ENCODE measurements at regions not wholly inside any gene's neighbourhood (a gene's known extent, or its start where the extent isn't known, plus 50 kb on each side); places are given as distances from the start of the nearest gene placed in this dataset.
A peak's percentile ranks its signal among the peaks of the same experiment; 100 is the strongest.

- H3K9me3 ChIP-seq (ENCODE audit: control insufficient read depth in 1 of 2, low read length in 2 of 2): no peaks in the 10 kb centered on the region
- H3K4me1 Mint-ChIP-seq: peaks cover 32 to 62% (median 47%) of the 10 kb centered on the region in 4 donors
- H3K27me3 ChIP-seq (ENCODE audit: insufficient read depth, low read length): no peaks in the 10 kb centered on the region
- peaks cover 7 to 16% of the 10 kb centered on the region in 2 donors for H3K36me3 Mint-ChIP-seq
- peak overlapping the region in 1 of 8 donors; percentile 18 for H3K4me3 Mint-ChIP-seq
- DNase-seq: no peak
- POLR2A ChIA-PET (ENCODE audit: partially characterized antibody): interaction anchor here (0.8 to 22.0 kb wide), 4 partner anchors 9 to 96 kb away, joined by 3 to 675 read pairs (median 34); partner anchors contain the start of gene IKZF1
- H3K27ac ChIP-seq (ENCODE audit: low read depth, low read length): no peak overlapping the region
- H3K36me3 ChIP-seq (ENCODE audit: insufficient read depth, low read length): no peaks in the 10 kb centered on the region
- intact Hi-C loops (cut with micrococcal nuclease): no loop called here
- CTCF ChIA-PET (ENCODE audit: partially characterized antibody): no interaction called here
- H3K4me1 ChIP-seq (ENCODE audit: insufficient read depth, low read length): peaks cover 41% of the 10 kb centered on the region
- peak overlapping the region in 3 of 7 donors; percentile 6 to 64 (median 46) for H3K27ac Mint-ChIP-seq
- H3K27me3 Mint-ChIP-seq: no peaks in the 10 kb centered on the region
- H3K9me3 Mint-ChIP-seq: peaks cover 5 to 31% (median 17%) of the 10 kb centered on the region in 8 donors
- no peak overlapping the region for H3K4me3 ChIP-seq (ENCODE audit: low read length in 2 of 2)
Measured at GRCh38 chr7:50217821-50218281, 86.7 kb upstream of the IKZF1 start.

DNA sequence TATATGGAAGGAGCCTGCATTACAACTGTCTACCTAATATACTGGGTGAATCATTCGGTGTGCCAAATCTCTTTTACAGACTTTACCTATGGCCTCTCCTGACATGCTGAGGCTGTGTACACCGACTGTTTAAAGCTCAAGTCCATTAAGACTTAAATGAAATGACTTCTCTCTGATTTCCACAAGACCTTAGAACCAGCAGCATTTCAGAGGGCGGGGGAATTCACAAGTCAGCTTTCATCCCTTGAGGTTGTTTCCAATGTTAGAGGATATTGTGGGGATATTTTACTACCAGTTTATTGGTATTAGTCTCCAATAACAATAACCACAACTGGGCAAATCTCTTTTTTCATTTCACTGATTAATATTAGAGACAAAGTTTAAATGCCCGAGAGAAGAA lies 87.1 kb upstream of the IKZF1 start:
- intact Hi-C loops (cut with micrococcal nuclease): no loop called here
- no peaks in the 10 kb centered on the region for H3K27me3 ChIP-seq (ENCODE audit: insufficient read depth, low read length)
- H3K9me3 ChIP-seq (ENCODE audit: control insufficient read depth in 1 of 2, low read length in 2 of 2): no peaks in the 10 kb centered on the region
- Mint-ChIP-seq H3K36me3 (peaks cover 6 to 15% of the 10 kb centered on the region in 2 donors), H3K9me3 (peaks cover 5 to 26% (median 15%) of the 10 kb centered on the region in 8 donors), H3K27me3 (no peaks in the 10 kb centered on the region), H3K4me1 (peaks cover 37 to 66% (median 52%) of the 10 kb centered on the region in 4 donors), H3K4me3 (peak overlapping the region in 1 of 8 donors; percentile 20), H3K27ac (peak overlapping the region in 1 of 7 donors; percentile 46)
- ChIA-PET POLR2A (ENCODE audit: partially characterized antibody) (interaction anchor here (1.1 to 22.0 kb wide), 4 partner anchors 9 to 96 kb away, joined by 3 to 675 read pairs (median 34); partner anchors contain the start of gene IKZF1), CTCF (ENCODE audit: partially characterized antibody) (interaction anchor here (1.2 kb wide), 1 partner anchor 11 kb away, joined by 4 read pairs; no protein-coding TSS in a partner anchor)
- peaks cover 45% of the 10 kb centered on the region for H3K4me1 ChIP-seq (ENCODE audit: insufficient read depth, low read length)
- no peak overlapping the region for H3K4me3 ChIP-seq (ENCODE audit: low read length in 2 of 2)
- DNase-seq: no peak
- H3K27ac ChIP-seq (ENCODE audit: low read depth, low read length): no peak overlapping the region
- no peaks in the 10 kb centered on the region for H3K36me3 ChIP-seq (ENCODE audit: insufficient read depth, low read length)

DNA sequence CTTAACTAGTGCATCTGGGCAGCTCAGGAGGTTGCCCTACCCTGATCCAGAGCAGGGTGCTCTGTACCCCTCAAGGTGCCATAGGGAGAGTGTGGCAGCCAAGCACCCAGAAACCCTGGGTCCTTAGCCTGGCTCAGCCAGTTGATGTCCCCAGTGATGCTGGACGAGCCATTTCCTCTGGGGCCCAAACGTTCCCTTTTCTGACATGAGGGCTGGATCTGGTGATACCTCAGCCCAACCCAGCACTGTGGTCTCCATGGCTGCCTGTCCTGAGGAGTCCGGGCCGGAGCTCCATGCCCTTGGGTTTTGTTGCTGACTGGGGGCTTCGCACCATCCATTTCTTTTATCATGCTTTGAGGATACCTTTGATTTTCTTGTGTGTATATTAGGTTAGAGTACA lies 87.9 kb upstream of the IKZF1 start:
- Histone ChIP-seq H3K9me3 (ENCODE audit: control insufficient read depth in 1 of 2, low read length in 2 of 2) (no peaks in the 10 kb centered on the region), H3K27me3 (ENCODE audit: insufficient read depth, low read length) (no peaks in the 10 kb centered on the region), H3K27ac (ENCODE audit: low read depth, low read length) (no peak overlapping the region), H3K4me1 (ENCODE audit: insufficient read depth, low read length) (peaks cover 53% of the 10 kb centered on the region), H3K4me3 (ENCODE audit: low read length in 2 of 2) (no peak overlapping the region), H3K36me3 (ENCODE audit: insufficient read depth, low read length) (no peaks in the 10 kb centered on the region)
- Mint-ChIP-seq H3K27me3 (no peaks in the 10 kb centered on the region), H3K4me3 (no peak overlapping the region), H3K27ac (no peak overlapping the region), H3K4me1 (peaks cover 43 to 74% (median 59%) of the 10 kb centered on the region in 4 donors), H3K9me3 (peaks cover 5 to 18% (median 8%) of the 10 kb centered on the region in 8 donors), H3K36me3 (peaks cover 0 to 14% of the 10 kb centered on the region in 2 donors)
- intact Hi-C loops (cut with micrococcal nuclease): no loop called here
- ChIA-PET CTCF (ENCODE audit: partially characterized antibody) (interaction anchor here (1.2 kb wide), 1 partner anchor 10 kb away, joined by 4 read pairs; no protein-coding TSS in a partner anchor), POLR2A (ENCODE audit: partially characterized antibody) (interaction anchor here (1.1 to 22.0 kb wide), 4 partner anchors 10 to 97 kb away, joined by 3 to 675 read pairs (median 34); partner anchors contain the start of gene IKZF1)
- DNase-seq: no peak

DNA sequence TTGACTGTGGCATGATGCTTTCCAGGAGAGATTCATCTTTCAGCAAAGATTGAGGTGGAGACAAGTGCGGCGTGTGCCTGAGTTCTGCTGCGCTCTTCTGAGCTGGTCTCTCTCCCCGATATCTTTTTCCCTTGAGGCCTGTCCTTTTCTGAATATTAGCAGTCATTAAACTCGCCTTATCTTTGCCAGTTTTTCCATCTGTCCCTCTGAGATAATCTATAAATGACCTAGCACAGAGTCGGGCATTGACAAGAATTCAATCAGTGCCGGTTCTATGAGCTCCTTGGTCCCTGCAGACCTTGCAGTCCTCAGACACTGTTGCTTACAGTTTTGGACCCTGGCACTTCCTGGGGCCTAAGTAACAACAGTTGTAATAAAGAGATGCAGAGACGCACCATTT lies 89.7 kb upstream of the IKZF1 start:
- peaks cover 0 to 6% (median 0%) of the 10 kb centered on the region in 8 donors for H3K9me3 Mint-ChIP-seq
- H3K4me3 ChIP-seq (ENCODE audit: low read length in 2 of 2): no peak overlapping the region
- H3K27me3 ChIP-seq (ENCODE audit: insufficient read depth, low read length): no peaks in the 10 kb centered on the region
- H3K4me1 Mint-ChIP-seq: peaks cover 57 to 83% (median 73%) of the 10 kb centered on the region in 4 donors
- H3K4me1 ChIP-seq (ENCODE audit: insufficient read depth, low read length): peaks cover 71% of the 10 kb centered on the region
- H3K36me3 ChIP-seq (ENCODE audit: insufficient read depth, low read length): no peaks in the 10 kb centered on the region
- POLR2A ChIA-PET (ENCODE audit: partially characterized antibody): interaction anchor here (0.8 to 22.0 kb wide), 7 partner anchors 9 to 153 kb away, joined by 3 to 675 read pairs (median 30); partner anchors contain the start of gene IKZF1
- intact Hi-C loops (cut with micrococcal nuclease): no loop called here
- no peaks in the 10 kb centered on the region for H3K27me3 Mint-ChIP-seq
- no peak for DNase-seq
- H3K27ac ChIP-seq (ENCODE audit: low read depth, low read length): no peak overlapping the region
- no peaks in the 10 kb centered on the region for H3K9me3 ChIP-seq (ENCODE audit: control insufficient read depth in 1 of 2, low read length in 2 of 2)
- H3K36me3 Mint-ChIP-seq: no peaks in the 10 kb centered on the region
- peak overlapping the region in 1 of 7 donors; percentile 54 for H3K27ac Mint-ChIP-seq
- CTCF ChIA-PET (ENCODE audit: partially characterized antibody): interaction anchor here (1.0 to 16.0 kb wide), 8 partner anchors 9 to 203 kb away, joined by 3 to 424 read pairs (median 4); no protein-coding TSS in a partner anchor
- no peak overlapping the region for H3K4me3 Mint-ChIP-seq

DNA sequence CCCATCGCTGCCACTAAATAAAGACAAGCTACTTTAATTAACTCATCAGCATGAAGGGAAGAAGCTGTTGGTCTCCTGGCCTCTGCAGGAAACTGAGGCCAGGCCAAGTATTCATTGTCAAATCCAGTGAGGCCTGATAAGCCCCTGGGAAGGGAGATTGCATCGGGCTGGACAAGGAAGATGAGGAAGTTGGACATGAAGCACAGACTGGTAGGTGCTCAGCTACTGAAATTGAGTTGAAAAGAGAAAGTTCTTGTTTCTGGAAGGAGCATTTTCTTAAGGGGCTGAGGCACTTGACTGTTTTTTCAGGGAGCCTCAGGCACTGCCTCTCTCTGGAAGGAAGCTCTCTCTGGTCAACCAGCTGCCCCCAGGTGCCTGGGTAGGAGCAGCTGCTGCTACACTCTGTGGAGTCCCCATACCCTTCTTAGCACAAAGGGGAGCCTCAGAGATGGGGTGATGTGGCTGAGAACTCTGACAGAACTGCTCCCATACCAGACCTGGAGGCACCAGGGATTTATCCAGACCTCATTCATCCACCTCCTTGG lies 90.3 kb upstream of the IKZF1 start:
- H3K36me3 Mint-ChIP-seq: no peaks in the 10 kb centered on the region
- CTCF ChIA-PET (ENCODE audit: partially characterized antibody): interaction anchor here (1.0 to 16.0 kb wide), 9 partner anchors 8 to 204 kb away, joined by 3 to 424 read pairs (median 4); no protein-coding TSS in a partner anchor
- H3K27ac Mint-ChIP-seq: peak overlapping the region in 2 of 7 donors; percentile 16 to 48
- peaks cover 0 to under 1% (median 0%) of the 10 kb centered on the region in 8 donors for H3K9me3 Mint-ChIP-seq
- POLR2A ChIA-PET (ENCODE audit: partially characterized antibody): interaction anchor here (0.8 to 22.0 kb wide), 11 partner anchors 8 to 153 kb away, joined by 3 to 675 read pairs (median 6); partner anchors contain the start of gene IKZF1
- intact Hi-C loops (cut with micrococcal nuclease): no loop called here
- Histone ChIP-seq H3K4me3 (ENCODE audit: low read length in 2 of 2) (no peak overlapping the region), H3K36me3 (ENCODE audit: insufficient read depth, low read length) (no peaks in the 10 kb centered on the region), H3K27ac (ENCODE audit: low read depth, low read length) (no peak overlapping the region), H3K9me3 (ENCODE audit: control insufficient read depth in 1 of 2, low read length in 2 of 2) (no peaks in the 10 kb centered on the region), H3K4me1 (ENCODE audit: insufficient read depth, low read length) (peaks cover 76% of the 10 kb centered on the region), H3K27me3 (ENCODE audit: insufficient read depth, low read length) (no peaks in the 10 kb centered on the region)
- no peaks in the 10 kb centered on the region for H3K27me3 Mint-ChIP-seq
- no peak for DNase-seq
- peak overlapping the region in 5 of 8 donors; percentile 10 to 81 (median 60) for H3K4me3 Mint-ChIP-seq
- H3K4me1 Mint-ChIP-seq: peaks cover 57 to 89% (median 76%) of the 10 kb centered on the region in 4 donors

DNA sequence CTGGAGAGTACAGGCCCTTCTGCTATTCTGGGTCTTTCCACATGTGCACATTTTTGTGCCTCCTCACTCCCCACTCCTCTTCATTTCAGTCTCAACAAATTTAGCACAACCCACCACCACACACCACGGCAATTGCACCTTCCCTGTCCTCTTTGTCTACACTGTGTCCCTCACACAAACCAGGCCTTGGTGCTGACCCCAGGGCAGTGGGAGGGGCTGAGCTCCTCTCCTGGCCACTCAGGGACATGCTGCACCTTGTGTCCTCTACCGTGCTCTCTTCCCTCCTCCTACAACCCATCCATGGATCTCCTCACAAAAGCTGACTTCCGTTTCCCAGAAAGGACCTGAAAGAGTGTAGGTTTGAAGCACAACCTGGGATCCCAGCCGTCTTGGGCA lies 90.9 kb upstream of the IKZF1 start:
- H3K27me3 Mint-ChIP-seq: no peaks in the 10 kb centered on the region
- DNase-seq: no peak
- H3K4me3 Mint-ChIP-seq: peak overlapping the region; percentile 29 to 81 (median 73)
- Histone ChIP-seq H3K4me1 (ENCODE audit: insufficient read depth, low read length) (peaks cover 82% of the 10 kb centered on the region), H3K36me3 (ENCODE audit: insufficient read depth, low read length) (no peaks in the 10 kb centered on the region), H3K4me3 (ENCODE audit: low read length in 2 of 2) (no peak overlapping the region), H3K27me3 (ENCODE audit: insufficient read depth, low read length) (no peaks in the 10 kb centered on the region), H3K27ac (ENCODE audit: low read depth, low read length) (no peak overlapping the region), H3K9me3 (ENCODE audit: control insufficient read depth in 1 of 2, low read length in 2 of 2) (no peaks in the 10 kb centered on the region)
- H3K27ac Mint-ChIP-seq: peak overlapping the region in 5 of 7 donors; percentile 10 to 94 (median 74)
- peaks cover 59 to 95% (median 79%) of the 10 kb centered on the region in 4 donors for H3K4me1 Mint-ChIP-seq
- POLR2A ChIA-PET (ENCODE audit: partially characterized antibody): interaction anchor here (1.0 to 22.0 kb wide), 10 partner anchors 8 to 154 kb away, joined by 3 to 675 read pairs (median 8); partner anchors contain the start of gene IKZF1
- no peaks in the 10 kb centered on the region for H3K9me3 Mint-ChIP-seq
- no peaks in the 10 kb centered on the region for H3K36me3 Mint-ChIP-seq
- intact Hi-C loops (cut with micrococcal nuclease): no loop called here
- CTCF ChIA-PET (ENCODE audit: partially characterized antibody): interaction anchor here (1.5 to 16.0 kb wide), 6 partner anchors 8 to 154 kb away, joined by 3 to 424 read pairs (median 5); no protein-coding TSS in a partner anchor

Data from CD4-positive, alpha-beta memory T cell (primary cell).